ENCODE measurements at regions not wholly inside any gene's neighbourhood (a gene's known extent, or its start where the extent isn't known, plus 50 kb on each side); places are given as distances from the start of the nearest gene placed in this dataset.

GRCh38 chr22:48205161-48205560 lies 1442.7 kb downstream of the TBC1D22A start:
- no peaks in the 10 kb centered on the region for H3K36me3 ChIP-seq (ENCODE audit: insufficient read depth in 1 of 2, low read depth in 1 of 2)
- intact Hi-C loops (cut with DNase I), result no loop called here
- H3K4me1 ChIP-seq, result no peaks in the 10 kb centered on the region
- DNase-seq (no peak), ATAC-seq (no peak)
- H3K4me3 ChIP-seq, result no peak overlapping the region
- WGBS, 3 donors, result 73 to 76% (median 74%) methylated on average over 7 of the region's 7 CpGs
- no peaks in the 10 kb centered on the region for H3K9me3 ChIP-seq
- H3K27me3 ChIP-seq (ENCODE audit: insufficient read depth in 3 of 3, low read length in 2 of 3), result peaks cover 0 to 8% (median 3%) of the 10 kb centered on the region in 3 donors
- TF ChIP-seq CTCF (IDR thresholded peaks at IDR 0.05), result no peak
- no peak overlapping the region for H3K27ac ChIP-seq

GRCh38 chr22:48204296-48204695 lies 1441.8 kb downstream of the TBC1D22A start:
- Histone ChIP-seq H3K4me1 (no peaks in the 10 kb centered on the region), H3K9me3 (no peaks in the 10 kb centered on the region), H3K27ac (no peak overlapping the region), H3K4me3 (no peak overlapping the region), H3K27me3 (ENCODE audit: insufficient read depth in 3 of 3, low read length in 2 of 3) (peaks cover 0 to 4% (median 0%) of the 10 kb centered on the region in 3 donors), H3K36me3 (ENCODE audit: insufficient read depth in 1 of 2, low read depth in 1 of 2) (no peaks in the 10 kb centered on the region)
- intact Hi-C loops (cut with DNase I), result no loop called here
- DNase-seq (no peak), ATAC-seq (no peak)
- TF ChIP-seq CTCF (IDR thresholded peaks at IDR 0.05), result no peak
- 69 to 77% (median 75%) methylated on average over 2 of the region's 2 CpGs for WGBS, 3 donors

- TF ChIP-seq CTCF (IDR thresholded peaks at IDR 0.05), result no peak
- no peak overlapping the region for H3K4me3 ChIP-seq
- intact Hi-C loops (cut with DNase I), result no loop called here
- H3K27me3 ChIP-seq (ENCODE audit: insufficient read depth in 3 of 3, low read length in 2 of 3), result peaks cover 0 to 8% (median 1%) of the 10 kb centered on the region in 3 donors
- no peak overlapping the region for H3K27ac ChIP-seq
- ATAC-seq (no peak), DNase-seq (no peak)
- no peaks in the 10 kb centered on the region for H3K36me3 ChIP-seq (ENCODE audit: insufficient read depth in 1 of 2, low read depth in 1 of 2)
- H3K9me3 ChIP-seq, result no peaks in the 10 kb centered on the region
- WGBS, 3 donors, result 83 to 92% (median 92%) methylated on average over 7 of the region's 7 CpGs
- no peaks in the 10 kb centered on the region for H3K4me1 ChIP-seq
Observed at GRCh38 chr22:48199667-48200066, 1437.2 kb downstream of the TBC1D22A start.

GRCh38 chr22:48198489-48199459 lies 1436.3 kb downstream of the TBC1D22A start:
- DNase-seq (no peak), ATAC-seq (no peak)
- Histone ChIP-seq H3K27me3 (ENCODE audit: insufficient read depth in 3 of 3, low read length in 2 of 3) (peaks cover 0 to 8% (median 1%) of the 10 kb centered on the region in 3 donors), H3K4me3 (no peak overlapping the region), H3K4me1 (no peaks in the 10 kb centered on the region), H3K9me3 (no peaks in the 10 kb centered on the region), H3K27ac (no peak overlapping the region), H3K36me3 (ENCODE audit: insufficient read depth in 1 of 2, low read depth in 1 of 2) (no peaks in the 10 kb centered on the region)
- 62 to 69% (median 66%) methylated on average over 11 of the region's 11 CpGs for WGBS, 3 donors
- intact Hi-C loops (cut with DNase I), result no loop called here
- no peak for TF ChIP-seq CTCF (IDR thresholded peaks at IDR 0.05)

Measured in psoas muscle (tissue), 7 donors.